ENCODE measurements at regions not wholly inside any gene's neighbourhood (a gene's known extent, or its start where the extent isn't known, plus 50 kb on each side); places are given as distances from the start of the nearest gene placed in this dataset.

DNA sequence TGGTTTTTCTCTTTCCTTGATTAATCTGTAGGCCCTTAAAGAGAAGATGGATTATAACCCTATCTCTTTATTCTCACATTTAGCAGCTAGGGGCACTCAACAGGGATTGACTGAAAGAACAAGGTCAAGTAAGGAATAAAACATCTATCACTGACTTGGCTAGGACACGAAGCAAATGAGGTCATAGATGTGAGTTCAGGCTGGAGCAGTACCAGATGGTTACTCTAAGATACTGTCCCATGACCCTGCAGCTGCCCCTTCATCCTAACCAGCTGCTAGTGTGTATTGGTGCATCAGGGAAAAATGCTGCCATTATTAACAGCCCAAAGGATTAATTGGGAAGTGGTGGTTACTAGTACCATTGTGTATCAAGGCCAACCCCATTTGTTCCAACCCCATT lies 221.9 kb downstream of the CTH start:
- no peaks in the 10 kb centered on the region for H3K79me2 ChIP-seq (ENCODE audit: insufficient read depth, low read length)
- ChIA-PET CTCF (no interaction called here), POLR2A (no interaction called here), RAD21 (ENCODE audit: low non-redundant PET in 1 of 2, low total read pairs in 2 of 2, uncharacterized antibody in 2 of 2, unreplicated experiment in 2 of 2) (no interaction called here)
- no peak overlapping the region for H3K27ac ChIP-seq (ENCODE audit: low read depth, low read length)
- no peak overlapping the region for H3K4me3 ChIP-seq (replicated peaks in 1 of 2; ENCODE audit: low read depth in 1 of 2, low read length in 2 of 2)
- TF ChIP-seq POLR2A (IDR thresholded peaks at IDR 0.05; ENCODE audit: borderline replicate concordance, extremely low read depth, insufficient read depth, insufficient read length) = no peak
- TF ChIP-seq SIN3A (IDR thresholded peaks at IDR 0.05; ENCODE audit: low read depth) = no peak
- no peak for TF ChIP-seq RAD21 (IDR thresholded peaks at IDR 0.05; ENCODE audit: low read depth)
- TF ChIP-seq ZFX (IDR thresholded peaks at IDR 0.05) = no peak
- TF ChIP-seq ZNF274 (IDR thresholded peaks at IDR 0.05; ENCODE audit: low read depth, low read length) = no peak
- no peak for TF ChIP-seq EZH2 (IDR thresholded peaks at IDR 0.05)
- no peak for TF ChIP-seq JUND (IDR thresholded peaks at IDR 0.05)
- no peak for TF ChIP-seq FOSL1 (IDR thresholded peaks at IDR 0.05; ENCODE audit: low read depth)
- no peak for TF ChIP-seq CEBPB (IDR thresholded peaks at IDR 0.05; ENCODE audit: low read depth)
- no peak for TF ChIP-seq SRF (IDR thresholded peaks at IDR 0.05; ENCODE audit: low read depth)
- TF ChIP-seq TCF7L2 (IDR thresholded peaks at IDR 0.05; ENCODE audit: borderline replicate concordance, extremely low read depth, insufficient read depth, insufficient read length) = no peak
- TF ChIP-seq POLR2AphosphoS5 (IDR thresholded peaks at IDR 0.05; ENCODE audit: low read depth, low read length) = no peak
- no peak for TF ChIP-seq SP1 (IDR thresholded peaks at IDR 0.05; ENCODE audit: low read depth)
- TF ChIP-seq EZH2phosphoT487 (IDR thresholded peaks at IDR 0.05; ENCODE audit: borderline replicate concordance) = no peak
- TF ChIP-seq, protein P1, sequence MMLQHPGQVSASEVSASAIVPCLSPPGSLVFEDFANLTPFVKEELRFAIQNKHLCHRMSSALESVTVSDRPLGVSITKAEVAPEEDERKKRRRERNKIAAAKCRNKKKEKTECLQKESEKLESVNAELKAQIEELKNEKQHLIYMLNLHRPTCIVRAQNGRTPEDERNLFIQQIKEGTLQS (IDR thresholded peaks at IDR 0.05) = no peak
- no peak for TF ChIP-seq CBX3 (IDR thresholded peaks at IDR 0.05; ENCODE audit: low read depth)
- TF ChIP-seq, protein P2, sequence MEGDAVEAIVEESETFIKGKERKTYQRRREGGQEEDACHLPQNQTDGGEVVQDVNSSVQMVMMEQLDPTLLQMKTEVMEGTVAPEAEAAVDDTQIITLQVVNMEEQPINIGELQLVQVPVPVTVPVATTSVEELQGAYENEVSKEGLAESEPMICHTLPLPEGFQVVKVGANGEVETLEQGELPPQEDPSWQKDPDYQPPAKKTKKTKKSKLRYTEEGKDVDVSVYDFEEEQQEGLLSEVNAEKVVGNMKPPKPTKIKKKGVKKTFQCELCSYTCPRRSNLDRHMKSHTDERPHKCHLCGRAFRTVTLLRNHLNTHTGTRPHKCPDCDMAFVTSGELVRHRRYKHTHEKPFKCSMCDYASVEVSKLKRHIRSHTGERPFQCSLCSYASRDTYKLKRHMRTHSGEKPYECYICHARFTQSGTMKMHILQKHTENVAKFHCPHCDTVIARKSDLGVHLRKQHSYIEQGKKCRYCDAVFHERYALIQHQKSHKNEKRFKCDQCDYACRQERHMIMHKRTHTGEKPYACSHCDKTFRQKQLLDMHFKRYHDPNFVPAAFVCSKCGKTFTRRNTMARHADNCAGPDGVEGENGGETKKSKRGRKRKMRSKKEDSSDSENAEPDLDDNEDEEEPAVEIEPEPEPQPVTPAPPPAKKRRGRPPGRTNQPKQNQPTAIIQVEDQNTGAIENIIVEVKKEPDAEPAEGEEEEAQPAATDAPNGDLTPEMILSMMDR (IDR thresholded peaks at IDR 0.05 in 2 of 3, conservative IDR thresholded peaks at IDR 0.05 in 1 of 3; ENCODE audit: borderline replicate concordance in 1 of 3, insufficient read depth in 1 of 3, low read depth in 2 of 3, low read length in 2 of 3) = no peak
- no peaks in the 10 kb centered on the region for H3K4me1 ChIP-seq (ENCODE audit: control insufficient read depth in 1 of 2, insufficient read depth in 2 of 2, low read length in 2 of 2)
- H3K9me2 ChIP-seq (ENCODE audit: insufficient read depth) = no peaks in the 10 kb centered on the region
- no peaks in the 10 kb centered on the region for H4K20me1 ChIP-seq (ENCODE audit: insufficient read depth)
- ATAC-seq = no peak
- no peak overlapping the region for H3K9ac ChIP-seq (ENCODE audit: low read length)
- BruUV-seq (replicated peaks) = no TSS peak
- H3K4me2 ChIP-seq (ENCODE audit: low read length) = no peak overlapping the region
- peaks cover 26% of the 10 kb centered on the region for H3K27me3 ChIP-seq (ENCODE audit: insufficient read depth, low read length)
- H3K9me3 ChIP-seq (ENCODE audit: control insufficient read depth in 1 of 2, insufficient read depth in 1 of 2, low read depth in 1 of 2, low read length in 2 of 2) = no peaks in the 10 kb centered on the region
- DNase-seq (ENCODE audit: low read depth, low spot score) = no peak
- intact Hi-C loops (cut with micrococcal nuclease) = no loop called here
- no peaks in the 10 kb centered on the region for H3K36me3 ChIP-seq (ENCODE audit: control insufficient read depth in 1 of 2, insufficient read depth in 2 of 2, low read length in 2 of 2)
- no peak overlapping the region for H2AFZ ChIP-seq (ENCODE audit: low read depth, low read length, poor library complexity, severe bottlenecking)

All from HCT116 (cell line).